T-helper 1 cell treated with Interleukin-12 subunit alpha and Interleukin-12 subunit beta and Interleukin-4 antibody, amounts not matched to agents 30 ng/mL and 1 ng/mL, for 36 hours (primary cell): ENCODE measurements at regions not wholly inside any gene's neighbourhood (a gene's known extent, or its start where the extent isn't known, plus 50 kb on each side); places are given as distances from the start of the nearest gene placed in this dataset.

ENCODE experiments used
- intact Hi-C: fragments of 100-400 bp; cut with micrococcal nuclease; formaldehyde crosslinking; loops from one replicate; pipeline ENCODE4 v1.15.1; 2024

DNA sequence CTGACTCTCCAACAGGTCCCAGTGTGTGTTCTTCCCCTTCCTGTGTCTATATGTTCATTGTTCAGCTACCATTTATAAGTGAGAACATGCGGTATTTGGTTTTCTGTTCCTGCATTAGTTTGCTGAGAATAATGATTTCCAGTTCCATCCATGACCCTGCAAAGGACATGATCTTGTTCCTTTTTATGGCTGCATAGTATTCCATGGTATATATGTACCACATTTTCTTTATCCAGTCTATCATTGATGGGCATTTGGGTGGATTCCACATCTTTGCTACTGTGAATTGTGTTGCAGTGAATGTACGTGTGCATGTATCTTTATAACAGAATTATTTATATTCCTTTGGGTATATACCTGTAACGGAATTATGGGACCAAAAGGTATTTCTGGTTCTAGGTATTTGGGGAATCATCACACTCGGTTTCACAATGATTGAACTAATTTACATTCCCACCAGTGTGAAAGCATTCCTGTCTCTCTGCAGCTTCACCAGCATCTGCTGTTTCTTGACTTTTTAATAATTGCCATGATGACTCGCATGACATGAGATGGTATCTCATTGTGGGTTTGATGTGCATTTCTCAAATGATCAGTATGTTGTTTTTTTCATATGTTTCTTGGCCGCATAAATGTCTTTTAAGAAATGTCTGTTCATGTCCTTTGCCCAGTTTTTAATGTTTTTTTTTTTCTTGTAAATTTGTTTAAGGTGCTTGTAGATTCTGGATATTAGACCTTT is 60.2 kb downstream of the LSMEM1 start:
- intact Hi-C loops: no loop called here

- intact Hi-C loops: no loop called here
Observed at GRCh38 chr7:112546723-112547513, 66.1 kb downstream of the LSMEM1 start.

GRCh38 chr7:112547916-112548315 is 67.1 kb downstream of the LSMEM1 start:
- intact Hi-C loops: no loop called here

DNA sequence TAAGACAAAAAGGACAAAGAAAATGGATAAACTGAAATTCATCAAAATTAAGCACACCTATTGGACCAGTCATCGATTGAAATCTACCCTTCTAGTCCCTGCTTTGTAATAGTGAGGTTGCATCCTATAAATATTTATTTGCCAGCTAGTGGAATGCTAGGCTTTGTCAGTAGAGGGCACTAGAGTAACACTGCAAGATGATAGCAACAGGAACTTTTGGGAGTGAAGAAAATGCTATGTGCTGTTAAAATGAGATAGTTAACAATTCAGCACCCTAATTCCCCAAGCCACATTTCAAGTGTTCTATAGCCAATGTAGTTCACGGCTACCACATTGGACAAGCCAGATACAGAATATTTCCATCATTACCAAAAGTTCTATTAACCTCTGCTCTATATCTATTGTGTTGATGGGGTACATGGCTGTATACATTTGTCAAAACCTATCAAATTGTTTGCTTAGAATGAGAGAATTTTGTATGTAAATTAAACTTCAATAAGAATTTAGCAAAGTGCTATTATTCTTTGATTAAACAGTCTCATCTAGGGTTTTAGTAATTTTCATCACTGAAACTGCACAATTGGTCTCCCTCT is 69.8 kb downstream of the LSMEM1 start:
- intact Hi-C loops: loop anchor here (1.0 to 5.0 kb wide), 8 partner anchors 242 to 1160 kb away; partner anchors contain the start of gene TMEM168

DNA sequence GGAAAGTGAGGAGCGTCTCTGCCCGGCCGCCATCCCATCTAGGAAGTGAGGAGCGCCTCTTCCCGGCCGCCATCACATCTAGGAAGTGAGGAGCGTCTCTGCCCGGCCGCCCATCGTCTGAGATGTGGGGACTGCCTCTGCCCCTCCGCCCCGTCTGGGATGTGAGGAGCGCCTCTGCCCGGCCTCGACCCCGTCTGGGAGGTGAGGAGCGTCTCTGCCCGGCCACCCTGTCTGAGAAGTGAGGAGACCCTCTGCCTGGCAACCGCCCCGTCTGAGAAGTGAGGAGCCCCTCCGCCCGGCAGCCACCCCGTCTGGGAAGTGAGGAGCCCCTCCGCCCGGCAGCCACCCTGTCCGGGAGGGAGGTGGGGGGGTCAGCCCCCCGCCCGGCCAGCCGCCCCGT is 70.7 kb downstream of the LSMEM1 start:
- intact Hi-C loops: loop anchor here (2.0 to 5.0 kb wide), 3 partner anchors 241 to 1159 kb away; partner anchors contain the start of gene TMEM168

- intact Hi-C loops: loop anchor here (5.0 kb wide), 2 partner anchors 238 to 812 kb away; partner anchors contain the start of gene TMEM168
Observed at GRCh38 chr7:112554591-112554990, 73.8 kb downstream of the LSMEM1 start.

DNA sequence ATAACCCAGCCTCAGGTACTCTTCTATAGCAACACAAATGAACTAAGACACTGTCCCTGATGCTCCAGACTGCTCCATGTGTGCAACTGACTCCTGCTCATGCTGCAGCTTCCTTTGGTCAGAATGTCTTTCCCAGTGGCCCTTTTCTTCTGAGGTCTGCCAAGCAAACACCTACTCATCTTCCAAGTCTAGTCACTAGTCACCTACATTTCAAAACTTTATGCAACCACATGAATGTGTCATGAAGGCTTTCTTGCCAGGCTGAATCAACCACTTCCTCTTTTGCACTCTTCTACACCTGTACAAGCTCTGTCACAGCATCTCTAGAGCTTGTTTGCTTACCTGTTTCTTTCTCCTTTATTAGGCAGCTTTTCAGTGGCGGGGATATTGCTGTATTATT is 75.8 kb downstream of the LSMEM1 start:
- intact Hi-C loops: no loop called here

- intact Hi-C loops: no loop called here
Observed at GRCh38 chr7:112566442-112567324, 85.9 kb downstream of the LSMEM1 start.

GRCh38 chr7:112567388-112567787 is 86.6 kb downstream of the LSMEM1 start:
- intact Hi-C loops: no loop called here

GRCh38 chr7:112571852-112572607 is 91.2 kb downstream of the LSMEM1 start:
- intact Hi-C loops: no loop called here

GRCh38 chr7:112572669-112573301 is 92.0 kb downstream of the LSMEM1 start:
- intact Hi-C loops: no loop called here

- intact Hi-C loops: no loop called here
Observed at GRCh38 chr7:112573302-112574039, 92.7 kb downstream of the LSMEM1 start.

DNA sequence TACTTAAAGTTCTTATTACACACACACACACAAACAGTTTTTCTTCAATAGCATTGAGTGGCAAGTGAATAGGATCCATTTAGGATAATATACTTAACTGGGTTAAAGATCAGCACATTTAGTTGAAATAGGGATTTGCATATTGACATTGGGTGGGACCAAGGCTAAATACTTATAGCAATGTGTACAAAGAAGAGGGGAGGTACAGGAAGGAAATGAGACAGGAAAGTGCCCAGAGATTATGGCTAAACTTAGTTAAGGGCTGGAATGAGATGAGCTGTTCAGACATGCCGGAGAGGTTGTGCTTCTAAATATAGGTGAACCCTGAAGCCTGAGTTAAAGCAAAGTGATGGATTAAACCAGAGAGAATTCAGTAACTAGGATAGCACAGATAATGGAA is 95.1 kb downstream of the LSMEM1 start:
- intact Hi-C loops: no loop called here

DNA sequence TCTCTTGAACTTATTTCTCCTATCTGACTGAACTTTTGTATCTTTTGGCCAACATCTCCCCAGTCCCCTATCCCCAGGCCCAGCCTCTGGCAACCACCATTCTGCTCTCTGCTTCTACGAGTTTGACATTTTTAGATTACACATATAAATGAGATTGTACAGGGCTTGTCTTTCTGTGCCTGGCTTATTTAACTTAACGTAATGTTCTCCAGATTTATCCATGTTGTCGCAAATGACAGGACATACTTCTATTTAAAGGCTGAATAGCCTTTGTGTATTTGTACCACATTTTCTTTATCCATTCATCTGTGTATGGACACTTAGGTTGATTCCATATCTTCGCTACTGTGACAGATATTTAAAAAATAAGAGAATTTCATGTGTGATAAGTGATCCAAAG is 98.6 kb downstream of the LSMEM1 start:
- intact Hi-C loops: no loop called here

DNA sequence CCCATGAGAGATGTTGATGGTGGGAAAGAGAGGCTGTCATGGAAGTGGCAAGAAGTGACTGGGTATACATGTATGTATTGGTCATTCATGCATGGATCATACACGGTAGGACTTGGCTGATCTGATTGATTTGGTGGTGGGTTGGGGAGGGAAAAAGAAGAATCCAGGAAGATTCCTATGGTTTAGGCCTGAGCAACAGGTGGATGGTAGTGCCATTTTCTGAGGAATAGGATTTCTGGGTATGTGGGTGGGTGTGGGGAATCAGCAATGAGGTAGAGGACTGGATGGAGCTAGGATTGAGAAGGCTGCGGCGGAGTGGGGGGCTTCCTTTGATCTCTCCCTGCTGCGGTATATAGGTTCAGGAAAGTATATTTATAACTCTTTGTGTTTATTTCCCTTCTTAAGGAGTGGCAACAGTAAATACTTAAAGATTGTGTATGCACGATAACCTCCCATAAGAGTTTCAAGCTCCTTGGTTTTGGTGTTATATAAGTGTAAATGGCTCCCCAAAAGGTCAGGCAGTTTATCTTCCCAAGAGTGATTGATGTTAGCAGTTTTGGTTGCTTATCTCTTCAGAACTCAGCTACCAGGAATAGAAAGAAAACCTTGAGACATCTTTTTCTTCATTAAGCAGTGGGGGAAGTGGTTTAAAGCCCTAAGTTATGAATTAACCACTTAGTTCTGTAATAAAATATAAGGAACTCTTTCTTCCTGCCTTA is 100.1 kb downstream of the LSMEM1 start:
- intact Hi-C loops: no loop called here

DNA sequence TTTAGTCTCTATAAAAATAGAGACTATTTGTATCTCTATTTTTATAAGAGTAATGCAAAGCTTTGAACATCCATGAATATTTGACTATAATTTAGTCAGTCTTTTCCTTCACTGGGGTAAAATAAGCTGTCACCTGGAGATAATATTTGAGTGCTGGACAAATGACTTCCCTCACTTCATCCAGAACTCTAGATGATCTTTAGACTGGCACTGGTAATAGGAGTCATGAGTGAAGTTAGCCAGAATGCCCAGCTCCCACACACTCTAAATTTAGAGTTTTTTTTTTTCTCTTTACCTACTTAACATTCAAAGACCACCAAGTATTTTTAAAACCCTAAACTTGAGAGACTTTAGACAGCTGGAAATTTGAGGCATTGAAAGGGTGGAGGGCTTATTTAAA is 100.7 kb downstream of the LSMEM1 start:
- intact Hi-C loops: no loop called here

DNA sequence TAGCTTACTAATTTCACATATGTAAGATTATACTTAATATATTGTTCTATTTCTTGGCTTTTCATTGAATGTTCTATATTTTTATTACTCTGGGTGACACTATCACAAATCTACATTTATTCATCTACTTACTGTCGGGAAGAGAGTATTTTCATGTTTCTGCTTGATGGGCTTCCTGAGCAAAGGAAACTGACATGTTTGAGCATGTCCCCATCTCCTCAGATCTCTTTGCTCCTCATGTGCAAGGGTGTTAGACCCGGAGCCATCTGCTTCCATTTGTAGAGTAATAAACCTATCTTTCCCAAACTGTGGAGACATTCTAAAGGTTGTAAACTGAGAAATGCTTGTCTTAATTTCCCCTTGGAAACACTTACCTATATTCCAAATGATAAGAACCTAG is 103.5 kb downstream of the LSMEM1 start:
- intact Hi-C loops: no loop called here

- intact Hi-C loops: no loop called here
Observed at GRCh38 chr7:112587504-112587903, 106.7 kb downstream of the LSMEM1 start.
